ENCODE measurements at regions not wholly inside any gene's neighbourhood (a gene's known extent, or its start where the extent isn't known, plus 50 kb on each side); places are given as distances from the start of the nearest gene placed in this dataset.

DNA sequence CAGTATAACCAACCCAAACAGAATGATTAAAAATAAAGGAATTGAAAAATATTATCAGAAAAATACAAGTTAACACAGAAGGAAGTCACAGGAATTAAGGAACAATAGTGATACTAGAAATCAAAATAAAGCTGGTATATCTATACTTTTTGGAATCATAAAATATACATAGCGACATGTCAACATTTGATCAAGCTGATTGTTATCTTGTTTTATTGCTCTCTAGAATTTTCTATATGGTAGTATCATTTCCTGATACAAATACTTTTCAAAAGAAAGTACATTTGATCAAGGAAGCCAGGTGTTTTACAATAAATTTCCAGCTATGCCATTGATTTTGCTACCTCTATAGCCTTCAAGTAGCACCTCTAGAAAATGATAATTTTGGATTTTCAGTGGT is 489.5 kb upstream of the PKN2 start:
- TF ChIP-seq, protein P1, sequence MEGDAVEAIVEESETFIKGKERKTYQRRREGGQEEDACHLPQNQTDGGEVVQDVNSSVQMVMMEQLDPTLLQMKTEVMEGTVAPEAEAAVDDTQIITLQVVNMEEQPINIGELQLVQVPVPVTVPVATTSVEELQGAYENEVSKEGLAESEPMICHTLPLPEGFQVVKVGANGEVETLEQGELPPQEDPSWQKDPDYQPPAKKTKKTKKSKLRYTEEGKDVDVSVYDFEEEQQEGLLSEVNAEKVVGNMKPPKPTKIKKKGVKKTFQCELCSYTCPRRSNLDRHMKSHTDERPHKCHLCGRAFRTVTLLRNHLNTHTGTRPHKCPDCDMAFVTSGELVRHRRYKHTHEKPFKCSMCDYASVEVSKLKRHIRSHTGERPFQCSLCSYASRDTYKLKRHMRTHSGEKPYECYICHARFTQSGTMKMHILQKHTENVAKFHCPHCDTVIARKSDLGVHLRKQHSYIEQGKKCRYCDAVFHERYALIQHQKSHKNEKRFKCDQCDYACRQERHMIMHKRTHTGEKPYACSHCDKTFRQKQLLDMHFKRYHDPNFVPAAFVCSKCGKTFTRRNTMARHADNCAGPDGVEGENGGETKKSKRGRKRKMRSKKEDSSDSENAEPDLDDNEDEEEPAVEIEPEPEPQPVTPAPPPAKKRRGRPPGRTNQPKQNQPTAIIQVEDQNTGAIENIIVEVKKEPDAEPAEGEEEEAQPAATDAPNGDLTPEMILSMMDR (conservative IDR thresholded peaks at IDR 0.05): no peak
- Mint-ChIP-seq H3K4me1 (no peaks in the 10 kb centered on the region), H3K27me3 (ENCODE audit: insufficient read depth) (no peaks in the 10 kb centered on the region), H3K36me3 (ENCODE audit: low read depth) (no peaks in the 10 kb centered on the region), H3K9me3 (no peaks in the 10 kb centered on the region), H3K27ac (no peak overlapping the region), H3K4me3 (no peak overlapping the region)
- no peak overlapping the region for H3K27ac ChIP-seq (ENCODE audit: low read depth, low read length)
- no peak overlapping the region for H3K9ac ChIP-seq (ENCODE audit: extremely low read depth, low read length, poor library complexity, severe bottlenecking)
- DNase-seq: no peak
- no peaks in the 10 kb centered on the region for H3K36me3 ChIP-seq (ENCODE audit: control insufficient read depth, insufficient read depth, low read length)
- H3K4me1 ChIP-seq (ENCODE audit: control insufficient read depth, insufficient read depth, low read length): no peaks in the 10 kb centered on the region
- no peaks in the 10 kb centered on the region for H3K9me3 ChIP-seq (ENCODE audit: control insufficient read depth, low read length)
- 86% methylated on average over 1 of the region's 1 CpG for WGBS, 2 experiments (ENCODE audit: insufficient coverage in 1 of 2, insufficient read length in 1 of 2)
- no peaks in the 10 kb centered on the region for H3K27me3 ChIP-seq (ENCODE audit: control insufficient read depth, insufficient read depth, low read length, poor library complexity, severe bottlenecking)
- H3K4me3 ChIP-seq (ENCODE audit: low read length): no peak overlapping the region

DNA sequence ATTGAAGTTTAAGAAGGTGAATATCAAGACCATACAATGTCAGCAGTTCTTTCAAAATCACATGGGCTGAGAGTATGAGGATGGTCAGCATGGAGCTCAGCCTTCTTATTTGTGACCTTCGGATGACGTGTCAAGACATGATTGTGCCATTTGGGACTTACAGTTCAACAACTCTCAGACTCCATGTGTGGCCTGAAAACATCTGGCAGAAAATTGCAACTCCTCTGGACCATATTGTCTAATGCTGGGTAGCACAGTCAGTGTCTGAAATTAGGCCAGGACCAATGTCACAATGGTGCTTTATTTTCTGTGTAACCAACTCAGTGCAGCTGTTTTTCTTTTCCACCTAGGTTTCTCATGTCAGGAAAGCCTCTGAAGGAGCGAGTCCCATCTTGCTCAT is 483.5 kb upstream of the PKN2 start:
- H3K27me3 Mint-ChIP-seq (ENCODE audit: insufficient read depth): no peaks in the 10 kb centered on the region
- Histone ChIP-seq H3K27me3 (ENCODE audit: control insufficient read depth, insufficient read depth, low read length, poor library complexity, severe bottlenecking) (no peaks in the 10 kb centered on the region), H3K9me3 (ENCODE audit: control insufficient read depth, low read length) (no peaks in the 10 kb centered on the region), H3K9ac (ENCODE audit: extremely low read depth, low read length, poor library complexity, severe bottlenecking) (no peak overlapping the region), H3K4me1 (ENCODE audit: control insufficient read depth, insufficient read depth, low read length) (no peaks in the 10 kb centered on the region), H3K4me3 (ENCODE audit: low read length) (no peak overlapping the region), H3K36me3 (ENCODE audit: control insufficient read depth, insufficient read depth, low read length) (no peaks in the 10 kb centered on the region), H3K27ac (ENCODE audit: low read depth, low read length) (no peak overlapping the region)
- no peak for DNase-seq
- H3K36me3 Mint-ChIP-seq (ENCODE audit: low read depth): no peaks in the 10 kb centered on the region
- no peak overlapping the region for H3K27ac Mint-ChIP-seq
- WGBS, 2 experiments (ENCODE audit: insufficient coverage in 1 of 2, insufficient read length in 1 of 2): 90% methylated on average over 3 of the region's 3 CpGs
- H3K4me1 Mint-ChIP-seq: no peaks in the 10 kb centered on the region
- no peaks in the 10 kb centered on the region for H3K9me3 Mint-ChIP-seq
- TF ChIP-seq, protein P1 (conservative IDR thresholded peaks at IDR 0.05): no peak
- H3K4me3 Mint-ChIP-seq: no peak overlapping the region

DNA sequence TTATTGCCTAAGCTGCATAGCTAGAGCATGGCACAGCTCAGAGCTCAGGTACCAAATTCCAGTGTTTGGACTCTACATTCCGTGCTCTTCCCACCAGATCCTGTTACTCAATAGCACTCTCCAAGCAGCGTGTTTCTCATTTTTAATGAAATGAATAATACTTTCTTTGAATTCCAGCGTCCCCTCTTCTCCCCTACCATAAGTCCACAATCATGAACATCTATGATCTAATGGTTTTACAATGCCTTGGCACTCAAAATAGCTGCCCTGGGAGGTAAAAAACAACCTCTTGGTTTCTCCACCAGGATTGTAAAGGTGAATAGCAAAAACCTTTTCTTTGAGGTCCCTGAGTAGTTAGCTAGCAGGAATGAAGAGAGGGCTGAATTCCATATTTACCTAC is 480.0 kb upstream of the PKN2 start:
- Histone ChIP-seq H3K4me1 (ENCODE audit: control insufficient read depth, insufficient read depth, low read length) (no peaks in the 10 kb centered on the region), H3K36me3 (ENCODE audit: control insufficient read depth, insufficient read depth, low read length) (no peaks in the 10 kb centered on the region), H3K9ac (ENCODE audit: extremely low read depth, low read length, poor library complexity, severe bottlenecking) (no peak overlapping the region), H3K4me3 (ENCODE audit: low read length) (no peak overlapping the region), H3K27me3 (ENCODE audit: control insufficient read depth, insufficient read depth, low read length, poor library complexity, severe bottlenecking) (no peaks in the 10 kb centered on the region), H3K9me3 (ENCODE audit: control insufficient read depth, low read length) (no peaks in the 10 kb centered on the region), H3K27ac (ENCODE audit: low read depth, low read length) (no peak overlapping the region)
- no peak for DNase-seq
- H3K4me1 Mint-ChIP-seq: no peaks in the 10 kb centered on the region
- H3K4me3 Mint-ChIP-seq: no peak overlapping the region
- TF ChIP-seq, protein P1 (conservative IDR thresholded peaks at IDR 0.05): no peak
- no peaks in the 10 kb centered on the region for H3K36me3 Mint-ChIP-seq (ENCODE audit: low read depth)
- no peak overlapping the region for H3K27ac Mint-ChIP-seq
- 64 to 67% methylated on average over 3 of the region's 3 CpGs for WGBS, 2 experiments (ENCODE audit: insufficient coverage in 1 of 2, insufficient read length in 1 of 2)
- H3K9me3 Mint-ChIP-seq: no peaks in the 10 kb centered on the region
- H3K27me3 Mint-ChIP-seq (ENCODE audit: insufficient read depth): no peaks in the 10 kb centered on the region
